WTC11 (cell line): ENCODE measurements at regions not wholly inside any gene's neighbourhood (a gene's known extent, or its start where the extent isn't known, plus 50 kb on each side); places are given as distances from the start of the nearest gene placed in this dataset.

Experiments
- KAT7 ChIP-seq: sonication (generic); formaldehyde crosslinking; IDR thresholded peaks from 2 replicates; pipeline ENCODE4 v1.8.1; 2023; ENCODE audit warnings: missing genetic modification reagents, mild to moderate bottlenecking, borderline replicate concordance
- TCF7 ChIP-seq: sonication (generic); formaldehyde crosslinking; IDR thresholded peaks from 2 replicates; pipeline ENCODE4 v1.8.0; 2022; ENCODE audit warnings: mild to moderate bottlenecking, low read depth, missing genetic modification reagents, moderate library complexity
- TF ChIP-seq, protein P1 (sequence below): fragments of 200-600 bp; IDR thresholded peaks from 2 replicates; pipeline ENCODE4 v1.8.0; 2022; ENCODE audit warnings: antibody characterized with exemption

DNA sequence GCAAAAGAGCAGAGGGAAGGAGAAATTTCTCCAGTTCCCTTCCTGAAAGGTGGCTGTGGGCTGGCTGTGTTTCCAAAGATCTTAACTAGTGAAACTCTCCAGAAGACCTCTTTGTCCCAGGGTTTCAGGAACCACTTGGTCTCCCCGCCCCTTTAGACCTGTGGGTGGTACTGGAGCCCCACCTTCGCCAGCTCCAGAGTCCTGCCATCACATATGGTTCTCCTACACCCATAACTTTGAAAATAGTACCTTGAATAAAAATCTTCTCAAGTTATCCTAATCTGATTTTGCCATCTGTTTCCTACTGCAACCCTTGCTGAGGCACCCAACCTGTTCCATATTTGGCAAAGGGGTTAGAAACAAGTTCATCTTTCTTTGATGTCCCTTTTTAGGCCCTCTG is 303.9 kb downstream of the SEC16B start:
- TF ChIP-seq KAT7 (CRISPR knock-in tag) (no peak), TCF7 (CRISPR knock-in tag) (no peak)
- TF ChIP-seq, protein P1, sequence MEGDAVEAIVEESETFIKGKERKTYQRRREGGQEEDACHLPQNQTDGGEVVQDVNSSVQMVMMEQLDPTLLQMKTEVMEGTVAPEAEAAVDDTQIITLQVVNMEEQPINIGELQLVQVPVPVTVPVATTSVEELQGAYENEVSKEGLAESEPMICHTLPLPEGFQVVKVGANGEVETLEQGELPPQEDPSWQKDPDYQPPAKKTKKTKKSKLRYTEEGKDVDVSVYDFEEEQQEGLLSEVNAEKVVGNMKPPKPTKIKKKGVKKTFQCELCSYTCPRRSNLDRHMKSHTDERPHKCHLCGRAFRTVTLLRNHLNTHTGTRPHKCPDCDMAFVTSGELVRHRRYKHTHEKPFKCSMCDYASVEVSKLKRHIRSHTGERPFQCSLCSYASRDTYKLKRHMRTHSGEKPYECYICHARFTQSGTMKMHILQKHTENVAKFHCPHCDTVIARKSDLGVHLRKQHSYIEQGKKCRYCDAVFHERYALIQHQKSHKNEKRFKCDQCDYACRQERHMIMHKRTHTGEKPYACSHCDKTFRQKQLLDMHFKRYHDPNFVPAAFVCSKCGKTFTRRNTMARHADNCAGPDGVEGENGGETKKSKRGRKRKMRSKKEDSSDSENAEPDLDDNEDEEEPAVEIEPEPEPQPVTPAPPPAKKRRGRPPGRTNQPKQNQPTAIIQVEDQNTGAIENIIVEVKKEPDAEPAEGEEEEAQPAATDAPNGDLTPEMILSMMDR = no peak
